Vagina (tissue), 2 donors: ENCODE measurements at regions not wholly inside any gene's neighbourhood (a gene's known extent, or its start where the extent isn't known, plus 50 kb on each side); places are given as distances from the start of the nearest gene placed in this dataset.
"Not testable (repeated sequence)": the region's sequence is repeated elsewhere in the genome, so short reads cannot be mapped to it uniquely, and the experiment has no call there.

Experiments
- DNase-seq, 2 donors: peaks; one replicate each; pipeline ENCODE4 v3.0.0-alpha.2; 2017; ENCODE audit errors: extremely low spot score in 2 of 2
- H3K27ac ChIP-seq: fragments of 200-600 bp; sonication (generic); one replicate; pipeline ENCODE4 v1.5.1; 2019
- H3K27me3 ChIP-seq: fragments of 200-600 bp; sonication (generic); one replicate; pipeline ENCODE4 v1.5.1; 2019
- H3K36me3 ChIP-seq, 2 donors: fragments of 200-600 bp; sonication (generic); one replicate each; pipeline ENCODE4 v1.5.1; 2017 to 2019
- H3K4me1 ChIP-seq: fragments of 200-600 bp; sonication (generic); one replicate; pipeline ENCODE4 v1.5.1; 2019
- H3K4me3 ChIP-seq, 2 donors: fragments of 200-600 bp; sonication (generic); 1 replicate in 1 of 2; 2 replicates in 1 of 2; pipeline ENCODE4 v1.5.1; 2016 to 2019
- H3K9me3 ChIP-seq: fragments of 200-600 bp; sonication (generic); one replicate; pipeline ENCODE4 v1.5.1; 2019
- CTCF ChIP-seq, 3 experiments: fragments of 450-650 bp in 2 of 3; fragments of 200-600 bp in 1 of 3; sonication (generic) in 1 of 3; IDR thresholded peaks; one replicate each; pipeline ENCODE4 v1.5.1; 2017 to 2019; ENCODE audit warnings: antibody characterized with exemption in 3 of 3, mild to moderate bottlenecking in 2 of 3, moderate library complexity in 2 of 3
- POLR2A ChIP-seq, 2 donors: fragments of 450-650 bp; IDR thresholded peaks; one replicate each; pipeline ENCODE4 v1.6.1; 2017; ENCODE audit warnings: antibody characterized with exemption in 2 of 2, mild to moderate bottlenecking in 2 of 2, moderate library complexity in 2 of 2
- POLR2AphosphoS5 ChIP-seq, 2 donors: sonication (generic); formaldehyde crosslinking; IDR thresholded peaks; one replicate each; pipeline ENCODE4 v1.9.0; 2017; ENCODE audit warnings: antibody characterized with exemption in 2 of 2, mild to moderate bottlenecking in 2 of 2, low read depth in 1 of 2; ENCODE audit not compliant: insufficient read depth in 1 of 2
- intact Hi-C: fragments of 100-400 bp; cut with DNase I; formaldehyde crosslinking; loops from one replicate; pipeline ENCODE4 v1.15.1; 2023

- H3K4me1 ChIP-seq, result no peaks in the 10 kb centered on the region
- no peaks in the 10 kb centered on the region for H3K9me3 ChIP-seq
- intact Hi-C loops, result no loop called here
- no peak overlapping the region for H3K4me3 ChIP-seq
- no peak overlapping the region for H3K27ac ChIP-seq
- no peaks in the 10 kb centered on the region for H3K36me3 ChIP-seq
- no peaks in the 10 kb centered on the region for H3K27me3 ChIP-seq
- TF ChIP-seq POLR2A (IDR thresholded peaks at IDR 0.05), result no peak
- DNase-seq, result no peak
These were observed 66.6 kb downstream of the LACC1 start for GRCh38 chr13:43946281-43946680.

- Histone ChIP-seq H3K9me3 (no peaks in the 10 kb centered on the region), H3K4me3 (no peak overlapping the region), H3K4me1 (no peaks in the 10 kb centered on the region), H3K36me3 (no peaks in the 10 kb centered on the region), H3K27ac (no peak overlapping the region), H3K27me3 (no peaks in the 10 kb centered on the region)
- intact Hi-C loops, result no loop called here
- TF ChIP-seq CTCF (IDR thresholded peaks at IDR 0.05) (no peak), POLR2A (IDR thresholded peaks at IDR 0.05) (no peak), POLR2AphosphoS5 (IDR thresholded peaks at IDR 0.05; ENCODE audit: insufficient read depth in 1 of 2, low read depth in 1 of 2) (no peak)
- no peak for DNase-seq
These were observed 68.3 kb downstream of the LACC1 start for GRCh38 chr13:43947897-43948458.

DNA sequence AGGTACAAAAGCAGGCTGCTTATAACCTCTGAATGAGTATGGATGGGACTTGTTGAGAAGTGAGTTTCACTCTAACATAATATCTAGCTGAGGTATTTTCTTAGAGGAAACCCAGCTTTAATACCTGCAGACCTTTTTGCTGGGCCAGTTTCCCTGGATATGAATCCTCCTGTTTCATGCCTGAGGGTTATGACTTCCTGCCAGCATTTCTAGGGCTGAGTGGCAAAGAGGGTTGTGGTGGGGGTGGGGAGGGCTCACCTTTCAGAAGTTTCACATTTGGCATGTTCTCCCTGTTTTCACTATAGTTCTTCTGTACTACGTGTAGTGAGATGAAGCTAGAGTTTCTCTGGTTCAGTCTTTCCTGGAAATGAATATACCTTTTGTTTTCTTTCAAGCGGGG lies 73.7 kb downstream of the LACC1 start:
- H3K4me3 ChIP-seq, result no peak overlapping the region
- no peaks in the 10 kb centered on the region for H3K36me3 ChIP-seq
- H3K4me1 ChIP-seq, result no peaks in the 10 kb centered on the region
- DNase-seq, result no peak
- TF ChIP-seq POLR2AphosphoS5 (IDR thresholded peaks at IDR 0.05; ENCODE audit: insufficient read depth in 1 of 2, low read depth in 1 of 2) (no peak), POLR2A (IDR thresholded peaks at IDR 0.05) (no peak), CTCF (IDR thresholded peaks at IDR 0.05) (no peak)
- no peaks in the 10 kb centered on the region for H3K9me3 ChIP-seq
- intact Hi-C loops, result no loop called here
- no peaks in the 10 kb centered on the region for H3K27me3 ChIP-seq
- H3K27ac ChIP-seq, result no peak overlapping the region

DNA sequence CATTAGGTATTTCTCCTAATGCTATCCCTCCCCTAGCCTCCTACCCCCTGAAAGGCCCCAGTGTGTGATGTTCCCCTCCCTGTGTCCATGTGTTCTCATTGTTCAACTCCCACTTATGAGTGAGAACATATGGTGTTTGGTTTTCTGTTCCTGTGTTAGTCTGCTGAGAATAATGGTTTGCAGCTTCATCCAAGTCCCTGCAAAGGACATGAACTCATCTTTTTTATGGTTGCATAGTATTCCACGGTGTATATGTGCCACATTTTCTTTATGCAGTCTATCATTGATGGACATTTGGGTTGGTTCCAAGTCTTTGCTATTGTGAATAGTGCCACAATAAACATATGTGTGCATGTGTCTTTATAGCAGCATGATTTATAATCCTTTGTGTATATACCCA lies 77.3 kb downstream of the LACC1 start:
- DNase-seq, H3K4me3 ChIP-seq, H3K27ac ChIP-seq, H3K9me3 ChIP-seq, H3K4me1 ChIP-seq, H3K27me3 ChIP-seq, intact Hi-C loops, H3K36me3 ChIP-seq: not testable (repeated sequence)

DNA sequence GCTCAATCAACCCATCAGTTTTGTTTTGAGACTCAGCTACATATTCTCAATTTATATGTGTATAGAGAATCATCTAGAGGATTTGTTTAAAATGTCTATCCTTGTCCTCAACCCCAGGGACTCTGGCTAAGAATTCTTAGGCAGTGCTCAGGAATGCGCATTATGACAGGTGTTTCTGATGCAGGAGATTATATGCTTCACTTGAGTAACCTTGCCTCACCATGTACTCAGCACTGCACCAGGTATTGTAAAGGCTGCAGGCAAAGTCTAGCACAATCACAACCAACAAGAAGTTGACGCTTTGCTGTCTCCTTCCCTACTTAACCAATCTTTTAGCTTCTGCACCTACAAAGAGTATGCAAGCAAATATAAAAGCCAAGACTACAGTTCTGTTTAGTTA lies 79.6 kb downstream of the LACC1 start:
- H3K27me3 ChIP-seq, result no peaks in the 10 kb centered on the region
- H3K4me3 ChIP-seq, result no peak overlapping the region
- H3K9me3 ChIP-seq, result no peaks in the 10 kb centered on the region
- H3K4me1 ChIP-seq, result no peaks in the 10 kb centered on the region
- DNase-seq, result no peak
- intact Hi-C loops, result no loop called here
- H3K36me3 ChIP-seq, result no peaks in the 10 kb centered on the region
- TF ChIP-seq POLR2AphosphoS5 (IDR thresholded peaks at IDR 0.05; ENCODE audit: insufficient read depth in 1 of 2, low read depth in 1 of 2), result no peak
- TF ChIP-seq CTCF (IDR thresholded peaks at IDR 0.05), result no peak
- TF ChIP-seq POLR2A (IDR thresholded peaks at IDR 0.05), result no peak
- no peak overlapping the region for H3K27ac ChIP-seq

DNA sequence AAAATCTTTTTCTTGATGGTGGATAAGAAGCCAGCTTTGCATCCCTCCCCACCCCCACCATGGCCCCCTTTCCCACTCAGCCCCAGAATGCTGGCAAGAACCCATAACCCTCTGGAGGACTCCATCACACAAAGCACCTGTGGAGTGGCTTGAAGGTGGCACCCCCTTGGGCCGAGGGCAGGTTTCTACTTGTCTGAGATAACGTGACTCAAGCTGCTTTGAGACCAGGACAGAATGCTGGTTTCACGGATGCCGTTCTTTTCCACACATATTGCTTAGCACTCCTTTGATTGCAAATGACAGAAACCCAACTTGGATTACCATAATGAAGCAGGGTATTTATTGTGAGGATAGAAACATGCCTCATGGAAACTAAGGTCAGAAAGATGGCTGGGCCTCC lies 82.2 kb downstream of the LACC1 start:
- H3K4me1 ChIP-seq, result no peaks in the 10 kb centered on the region
- H3K27me3 ChIP-seq, result no peaks in the 10 kb centered on the region
- H3K9me3 ChIP-seq, result no peaks in the 10 kb centered on the region
- H3K4me3 ChIP-seq, result no peak overlapping the region
- DNase-seq, result no peak
- H3K36me3 ChIP-seq, result no peaks in the 10 kb centered on the region
- no peak for TF ChIP-seq POLR2A (IDR thresholded peaks at IDR 0.05)
- no peak for TF ChIP-seq CTCF (IDR thresholded peaks at IDR 0.05)
- TF ChIP-seq POLR2AphosphoS5 (IDR thresholded peaks at IDR 0.05; ENCODE audit: insufficient read depth in 1 of 2, low read depth in 1 of 2), result no peak
- H3K27ac ChIP-seq, result no peak overlapping the region
- intact Hi-C loops, result no loop called here
